ENCODE measurements at regions not wholly inside any gene's neighbourhood (a gene's known extent, or its start where the extent isn't known, plus 50 kb on each side); places are given as distances from the start of the nearest gene placed in this dataset.

DNA sequence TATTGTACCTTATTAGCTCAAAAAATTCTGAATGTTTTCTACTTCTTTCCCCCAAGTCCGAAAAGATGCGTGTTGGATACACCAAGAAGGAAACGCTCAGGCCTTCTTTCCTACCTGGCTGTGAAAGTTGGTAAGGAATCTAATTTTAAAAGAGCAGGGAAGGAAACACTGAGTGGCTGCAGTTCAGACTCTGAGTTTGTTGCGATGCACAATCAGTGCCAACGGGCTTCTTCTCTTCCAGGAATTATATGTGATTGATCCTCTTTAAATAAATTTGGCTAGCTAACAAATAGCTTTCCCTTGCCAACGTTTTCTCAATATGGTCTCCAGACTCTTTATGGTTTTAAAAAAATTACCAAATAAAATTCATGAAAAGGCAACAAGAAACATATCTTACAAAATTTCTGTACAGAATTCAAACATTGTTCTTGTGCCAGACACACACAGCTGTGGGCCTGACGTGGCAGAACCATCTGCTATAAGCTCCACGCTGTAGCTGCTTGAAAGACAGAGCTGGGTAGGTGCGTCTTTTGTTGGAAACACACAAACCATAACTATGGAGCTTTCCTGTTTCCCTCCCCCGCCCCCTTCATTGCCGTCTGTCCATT, 493.1 kb downstream of the ZNF608 start:
- DNase-seq, result no peak

DNA sequence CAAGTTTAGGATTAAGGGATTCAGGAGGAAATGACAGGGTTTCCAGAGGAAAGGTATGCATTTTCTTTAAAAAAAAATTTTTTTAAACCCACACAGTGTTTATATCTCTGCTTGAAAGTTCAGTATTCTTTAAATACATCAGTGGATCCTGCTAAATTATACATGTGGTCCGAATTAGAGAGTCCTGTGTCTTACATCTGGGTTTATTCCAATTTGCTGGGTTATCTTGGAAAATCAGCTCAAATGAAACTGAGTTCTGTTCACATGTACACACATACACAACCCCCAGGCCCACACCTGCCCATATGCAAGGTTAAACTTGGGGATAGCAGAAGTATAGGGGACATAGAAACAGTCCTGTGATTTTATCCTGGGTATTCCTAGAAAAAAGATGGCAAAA, 493.7 kb downstream of the ZNF608 start:
- no peak for DNase-seq

DNA sequence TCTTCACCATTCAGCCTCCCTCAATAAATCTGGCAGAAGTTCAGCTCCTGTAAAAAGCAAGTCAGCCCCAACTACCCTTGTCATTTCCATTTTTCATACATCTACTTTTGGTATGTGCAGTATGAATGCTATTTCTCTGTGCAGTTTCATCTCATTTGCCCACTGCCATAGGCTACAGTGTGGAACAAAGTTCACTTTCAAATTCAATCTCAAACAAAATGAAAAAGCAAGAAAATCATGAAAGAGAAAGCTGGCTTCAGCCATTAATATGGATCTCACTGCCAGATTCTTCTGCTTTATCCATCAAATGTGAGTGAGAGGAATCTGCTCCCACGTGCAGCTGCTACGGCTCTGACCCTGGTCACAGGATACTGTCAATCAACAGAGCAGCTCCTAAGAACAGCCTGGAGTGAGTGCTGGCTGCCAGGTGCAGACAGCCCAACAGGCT, 494.2 kb downstream of the ZNF608 start:
- peak; percentile 46 for DNase-seq

DNA sequence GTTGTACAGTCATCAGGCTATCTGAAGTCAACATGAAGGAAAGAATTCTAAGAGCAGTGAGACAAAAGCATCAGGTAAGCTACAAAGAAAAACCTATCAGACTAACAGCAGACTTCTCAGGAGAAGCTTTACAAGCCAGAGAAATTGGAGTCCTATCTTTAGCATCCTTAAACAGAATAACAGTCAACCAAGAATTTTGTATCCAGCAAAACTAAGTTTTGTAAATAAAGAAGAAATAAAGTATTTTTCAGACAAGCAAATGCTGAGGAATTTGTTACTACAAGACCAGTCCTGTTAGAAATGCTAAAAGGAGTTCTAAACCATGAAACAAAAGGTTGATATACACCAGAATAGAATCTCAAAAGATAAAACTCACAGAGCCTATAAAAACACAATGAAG, 501.2 kb downstream of the ZNF608 start:
- DNase-seq, result no peak

DNA sequence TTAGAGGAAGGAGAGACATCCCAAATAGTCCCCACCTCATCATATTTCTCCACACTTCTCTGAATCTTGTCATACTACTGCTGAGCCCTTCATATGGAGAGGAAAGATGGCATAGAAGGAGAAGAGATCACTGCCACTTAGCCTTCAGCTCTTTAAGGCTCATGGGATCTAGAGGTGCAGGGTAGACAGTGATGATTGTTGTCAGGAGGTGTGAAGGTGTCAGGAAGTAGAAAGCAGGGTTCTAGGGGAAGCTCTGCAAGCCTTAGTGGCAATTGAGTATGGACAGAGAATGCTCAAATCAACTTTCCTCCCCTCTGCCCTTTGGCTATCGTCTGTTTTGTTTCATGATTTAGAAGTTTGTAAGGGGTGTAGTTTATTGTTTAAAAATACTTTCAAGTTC, 505.7 kb downstream of the ZNF608 start:
- no peak for DNase-seq

DNA sequence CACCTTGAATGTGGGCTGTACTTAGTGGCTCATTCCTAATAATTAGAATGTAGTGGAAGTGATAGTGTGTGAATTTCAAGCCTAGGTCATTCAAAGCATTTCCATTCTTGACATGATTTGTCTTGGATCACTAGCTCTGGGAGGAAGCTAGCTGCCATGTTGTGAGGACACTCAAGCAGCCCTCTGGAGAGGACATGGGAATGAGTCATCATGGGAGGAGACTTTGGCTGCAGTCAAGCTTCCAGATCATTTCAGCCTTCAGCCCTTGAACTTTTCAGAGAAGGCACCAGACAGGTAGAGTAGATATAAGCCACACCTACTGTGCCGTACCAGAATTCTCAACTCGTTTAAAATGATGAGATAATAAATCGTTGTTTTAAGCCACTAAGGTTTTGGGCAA, 506.9 kb downstream of the ZNF608 start:
- DNase-seq, result no peak

DNA sequence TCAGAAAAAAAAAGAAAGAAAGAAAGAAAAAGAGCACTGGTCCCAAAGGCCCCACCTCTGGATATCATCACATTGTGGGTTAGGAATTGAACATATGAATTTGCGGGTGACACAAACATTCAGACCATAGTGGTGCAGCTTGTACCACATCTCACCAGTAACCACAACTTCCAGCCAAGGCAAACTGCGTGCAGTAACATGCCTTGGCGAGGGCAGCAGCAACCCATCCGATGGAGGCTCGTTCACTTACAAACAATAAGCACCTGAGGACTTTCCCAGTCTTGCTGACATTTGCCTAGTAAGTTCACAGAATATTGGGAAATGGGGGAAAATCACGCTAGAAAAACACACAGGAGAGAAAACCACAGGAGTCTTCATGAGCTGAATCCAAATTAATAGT, 508.1 kb downstream of the ZNF608 start:
- DNase-seq, result no peak

DNA sequence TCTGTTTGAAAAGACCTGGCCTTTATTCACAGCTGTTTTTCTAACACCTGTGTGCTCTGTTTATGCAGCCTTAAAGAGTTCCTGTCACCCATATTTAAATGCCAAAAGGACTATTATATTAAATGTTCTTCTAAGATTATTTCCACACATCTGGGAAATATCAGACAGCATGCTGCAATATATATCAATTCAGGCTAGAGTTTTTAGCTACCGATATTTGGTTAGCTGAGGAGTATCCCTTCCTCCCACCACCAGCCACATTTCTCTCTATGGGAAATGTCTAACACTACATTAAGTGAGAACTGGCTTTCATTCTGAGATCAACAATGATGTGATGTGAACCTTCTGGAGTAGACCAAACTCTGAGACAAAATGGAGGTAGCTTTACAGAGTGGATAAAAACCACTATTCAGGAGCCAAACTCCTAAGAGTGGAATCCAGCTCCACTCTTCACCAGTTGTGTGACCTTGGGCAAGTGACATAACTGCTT, 509.2 kb downstream of the ZNF608 start:
- no peak for DNase-seq

DNA sequence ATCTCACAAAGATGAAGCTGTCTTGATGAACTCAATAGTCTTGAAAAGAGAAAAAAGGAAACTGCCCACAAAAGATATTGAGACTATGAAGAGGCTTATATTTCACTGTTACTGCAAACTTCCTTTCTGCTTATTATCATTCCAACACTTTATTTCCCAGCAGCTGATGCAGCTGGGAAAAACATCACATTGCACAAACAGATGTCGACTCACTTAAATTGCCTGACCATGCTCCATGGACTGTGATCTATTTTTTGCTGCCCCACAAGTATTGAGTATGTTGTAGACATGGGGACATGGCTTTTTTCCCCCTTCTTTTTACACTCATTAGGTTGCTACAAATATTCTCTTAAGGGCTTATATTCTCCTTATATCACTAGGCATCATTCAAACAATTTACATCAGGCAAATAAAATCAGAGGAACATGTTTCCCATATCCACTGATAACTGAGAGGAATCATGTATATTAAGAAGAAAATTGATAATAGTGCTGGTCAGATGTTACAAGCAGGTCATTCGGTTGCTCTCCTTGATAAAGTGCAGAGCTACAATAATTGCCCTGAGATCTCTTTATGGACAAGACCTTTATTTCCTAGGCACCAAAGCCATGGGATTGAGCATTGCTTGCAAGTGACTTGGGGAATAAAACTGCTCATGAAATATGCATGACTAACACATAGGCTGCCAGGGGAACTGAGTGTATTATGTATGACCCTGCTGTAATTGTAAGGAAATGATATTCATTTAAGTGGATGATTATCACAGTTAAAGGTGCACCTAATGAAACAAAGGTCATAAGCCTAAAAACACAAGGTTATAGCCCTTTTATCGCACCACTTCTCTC, 509.9 kb downstream of the ZNF608 start:
- DNase-seq, result no peak

DNA sequence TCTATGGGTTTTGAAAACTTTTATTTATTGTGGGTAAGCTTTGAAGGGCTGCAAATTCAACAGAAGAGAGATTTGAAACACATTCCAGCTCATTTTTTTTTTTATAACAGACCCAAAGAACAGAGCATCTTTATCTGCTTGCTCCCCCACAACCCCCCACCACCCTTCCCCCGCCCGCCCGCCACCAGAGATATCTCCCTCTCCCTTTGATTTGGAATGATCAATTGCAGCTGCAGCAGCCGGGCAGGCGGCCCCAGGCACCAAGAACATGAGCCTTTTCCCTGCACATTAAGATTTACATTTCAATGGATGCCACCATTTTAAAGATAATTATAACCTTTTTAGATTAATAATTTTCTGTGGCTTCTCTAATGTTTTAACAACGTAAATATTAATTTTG, 510.9 kb downstream of the ZNF608 start:
- no peak for DNase-seq

DNA sequence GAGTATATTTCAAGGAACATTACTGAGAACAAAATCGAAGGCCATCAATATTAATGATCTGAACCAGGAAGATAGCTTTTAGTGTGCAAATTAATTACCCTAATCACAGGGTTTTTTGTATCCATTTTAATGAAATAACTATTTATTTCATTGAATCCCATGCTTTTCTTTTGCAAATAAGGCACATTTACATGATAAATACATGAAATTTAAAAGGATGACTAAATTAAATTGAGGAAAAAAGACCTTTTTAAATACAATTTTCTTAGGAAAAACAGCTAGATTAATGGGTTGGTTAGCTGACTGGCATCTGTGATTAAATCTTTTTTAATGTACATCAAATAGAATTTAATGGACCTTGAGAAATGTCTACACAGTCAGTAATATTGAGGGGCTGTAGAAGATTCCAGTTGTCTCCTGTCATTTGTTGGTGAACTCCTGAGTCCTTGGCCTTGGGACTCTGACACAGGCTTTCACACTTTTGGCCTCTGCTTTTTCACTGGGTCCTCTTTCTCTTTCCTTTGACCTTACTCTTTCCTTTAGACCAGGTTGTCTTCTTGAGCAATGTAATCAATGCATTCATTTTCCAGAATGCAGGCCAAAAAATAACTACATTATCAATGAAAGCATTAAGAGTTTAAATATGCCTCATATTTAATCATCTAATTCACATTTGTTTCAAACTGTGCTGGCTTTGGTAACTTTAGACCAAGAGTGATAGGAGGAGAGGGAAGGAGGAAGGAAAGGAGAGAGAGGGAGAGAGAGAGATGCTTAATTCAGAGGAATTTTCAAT, 511.5 kb downstream of the ZNF608 start:
- no peak for DNase-seq

DNA sequence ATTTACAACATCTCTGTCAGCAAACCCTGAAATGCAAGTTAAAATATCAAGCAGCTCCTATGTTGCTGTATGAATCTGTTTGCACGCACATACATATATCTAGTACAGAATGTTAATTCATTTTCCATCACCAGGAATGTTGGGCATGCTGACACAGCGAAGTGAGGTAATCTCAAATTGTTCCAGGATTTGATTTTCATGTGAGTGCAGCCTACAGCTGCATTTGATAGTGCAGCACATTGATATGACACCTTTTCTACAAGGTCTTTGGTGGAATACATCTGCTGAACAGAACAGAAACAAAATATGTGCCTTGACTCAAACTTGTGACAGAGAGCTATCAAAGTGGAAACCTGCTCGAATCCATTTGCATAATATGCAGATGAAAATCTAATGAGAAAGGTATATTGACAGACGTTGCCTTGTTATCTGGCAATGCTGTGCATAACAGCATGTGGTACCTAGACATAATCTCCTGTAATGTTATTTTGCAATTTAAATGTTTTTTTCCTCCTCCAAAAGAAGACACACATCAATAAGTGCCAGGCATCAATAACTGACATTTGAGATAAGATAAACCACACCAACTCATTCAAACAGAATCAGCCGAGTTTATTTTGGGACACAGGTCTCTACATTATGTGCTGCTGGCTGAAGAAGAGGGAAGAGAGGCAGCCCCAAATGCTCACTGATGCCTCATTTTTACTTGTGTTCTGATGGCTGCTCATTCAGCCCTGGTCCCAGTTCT, 512.2 kb downstream of the ZNF608 start:
- peak; percentile 7 for DNase-seq

DNA sequence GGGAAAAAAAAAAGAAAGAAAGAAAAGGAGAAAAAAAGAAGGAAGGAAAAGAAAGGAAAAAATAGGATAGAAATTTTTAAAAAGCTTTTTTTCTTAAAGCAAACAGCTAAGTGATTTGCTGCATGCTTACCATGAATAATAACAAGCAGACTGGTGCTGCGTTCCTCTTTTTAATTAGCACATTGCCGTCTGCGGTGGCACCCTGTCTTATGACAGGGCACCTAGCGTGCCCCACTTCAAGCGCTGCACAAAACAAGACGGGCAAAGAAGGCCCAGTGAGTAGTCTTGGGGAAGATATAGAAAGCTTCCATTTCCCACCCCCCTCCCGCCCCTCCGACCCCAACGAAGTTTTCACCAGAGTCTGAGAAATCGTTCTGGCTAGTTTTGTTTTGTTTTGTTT, 513.9 kb downstream of the ZNF608 start:
- DNase-seq, result no peak

DNA sequence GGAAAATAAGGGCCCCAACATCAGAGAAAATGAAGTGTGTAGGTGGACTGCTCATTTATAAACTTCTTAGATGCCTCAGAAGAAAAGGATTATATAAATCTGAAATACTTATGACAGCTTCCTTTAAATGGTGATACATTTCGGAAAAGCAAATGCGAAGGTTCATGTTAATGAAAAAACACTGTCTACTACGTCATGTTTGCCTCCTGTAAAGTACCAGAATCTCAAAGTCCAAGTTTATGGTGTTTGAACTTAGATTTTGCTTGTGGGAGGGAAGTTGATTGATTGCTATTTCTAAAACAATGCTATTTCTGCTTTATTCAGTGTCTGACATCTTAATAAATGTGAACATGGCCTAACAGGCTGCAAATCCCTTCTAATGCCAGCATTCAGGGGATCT, 514.6 kb downstream of the ZNF608 start:
- no peak for DNase-seq

DNA sequence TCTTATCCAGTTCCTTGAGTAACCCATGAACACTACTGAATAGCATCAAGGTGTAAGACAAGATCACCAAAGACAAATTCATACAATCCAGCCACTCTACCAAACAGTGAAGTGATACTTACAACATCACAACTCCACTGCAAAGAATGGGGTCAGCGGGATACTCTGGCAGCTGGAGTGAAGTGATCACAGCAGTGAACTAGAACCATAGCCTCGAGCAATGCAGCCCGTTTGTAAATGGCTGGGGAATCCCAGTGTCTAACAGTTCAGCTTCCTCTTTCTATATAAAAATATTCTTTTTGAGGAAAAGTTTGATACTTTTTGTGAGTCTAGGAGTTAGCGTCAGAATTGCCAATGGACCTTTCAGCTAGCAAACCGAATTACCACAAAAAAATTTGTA, 515.2 kb downstream of the ZNF608 start:
- no peak for DNase-seq

DNA sequence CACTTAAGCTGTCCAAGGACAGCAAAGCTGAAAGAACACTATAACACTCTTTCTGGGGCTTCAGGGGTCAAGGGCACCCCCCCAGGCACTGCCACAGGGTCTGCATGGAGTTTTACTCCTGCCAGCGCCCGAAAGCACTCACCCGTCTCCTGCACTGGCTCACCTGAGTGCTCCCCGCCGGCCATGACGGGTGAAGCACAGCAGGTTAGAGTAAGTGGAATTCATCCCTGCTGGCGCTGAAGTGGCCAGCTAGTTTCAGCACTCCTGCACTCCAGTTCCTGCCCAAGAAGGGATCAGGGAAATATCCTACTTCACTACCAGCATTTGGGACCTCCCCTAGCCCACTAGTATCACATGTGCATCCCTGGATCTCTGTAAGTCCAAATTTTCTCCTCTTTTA, 516.0 kb downstream of the ZNF608 start:
- DNase-seq, result no peak

DNA sequence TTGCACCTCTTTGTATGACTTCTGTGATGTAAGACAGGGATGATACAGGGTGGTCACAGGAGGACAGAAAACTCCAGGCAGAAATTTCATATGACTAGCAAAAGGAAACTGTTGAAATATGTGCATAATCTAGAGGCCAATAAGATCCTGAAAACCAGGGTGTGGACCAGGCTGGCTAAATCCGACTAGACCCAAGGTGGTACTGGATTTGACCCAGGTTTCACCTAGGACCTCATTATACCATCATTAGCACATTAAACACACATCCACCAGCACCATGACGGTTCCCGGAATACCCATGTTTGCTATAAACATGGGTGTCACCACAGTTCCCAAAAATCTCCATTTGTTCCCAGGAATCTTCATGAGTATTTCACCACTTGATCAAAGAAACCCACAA, 517.1 kb downstream of the ZNF608 start:
- DNase-seq, result no peak

DNA sequence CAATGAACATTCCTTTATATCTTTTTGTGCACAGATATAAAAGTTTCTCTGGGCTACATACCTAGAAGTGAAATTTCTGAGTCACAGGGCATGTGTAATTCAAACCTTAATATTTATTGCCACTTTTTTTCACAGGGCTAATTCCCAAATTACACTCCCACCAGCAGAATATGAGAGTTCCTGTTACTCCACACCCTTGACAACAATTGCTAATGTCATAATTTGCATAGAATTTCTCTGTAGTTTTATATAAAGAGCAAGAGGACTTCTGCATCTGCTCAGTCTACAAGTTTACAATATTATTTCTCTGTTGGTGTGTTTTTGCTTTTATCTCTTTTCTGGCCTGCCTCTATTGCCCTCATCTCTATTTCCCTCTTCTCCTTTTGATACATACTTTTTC, 518.5 kb downstream of the ZNF608 start:
- DNase-seq, result no peak

DNA sequence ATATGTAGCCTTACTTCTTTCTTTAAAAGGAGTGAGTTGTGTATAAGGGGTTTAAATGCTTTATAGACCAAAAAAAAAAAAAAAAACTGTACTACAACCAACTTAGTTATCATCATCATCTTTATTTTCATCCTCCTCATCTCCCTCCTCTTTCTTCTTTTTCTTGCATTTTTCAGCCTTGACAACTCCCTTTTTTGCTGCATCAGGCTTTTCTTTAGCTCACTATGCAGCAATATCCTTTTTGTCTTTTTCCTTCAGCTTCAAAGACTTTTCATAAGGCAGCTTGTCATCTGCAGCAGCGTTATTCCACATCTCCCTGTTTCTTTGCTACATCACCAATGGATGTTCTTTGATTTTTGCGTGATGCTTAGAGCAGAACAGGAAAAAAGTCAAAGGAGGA, 526.0 kb downstream of the ZNF608 start:
- no peak for DNase-seq

DNA sequence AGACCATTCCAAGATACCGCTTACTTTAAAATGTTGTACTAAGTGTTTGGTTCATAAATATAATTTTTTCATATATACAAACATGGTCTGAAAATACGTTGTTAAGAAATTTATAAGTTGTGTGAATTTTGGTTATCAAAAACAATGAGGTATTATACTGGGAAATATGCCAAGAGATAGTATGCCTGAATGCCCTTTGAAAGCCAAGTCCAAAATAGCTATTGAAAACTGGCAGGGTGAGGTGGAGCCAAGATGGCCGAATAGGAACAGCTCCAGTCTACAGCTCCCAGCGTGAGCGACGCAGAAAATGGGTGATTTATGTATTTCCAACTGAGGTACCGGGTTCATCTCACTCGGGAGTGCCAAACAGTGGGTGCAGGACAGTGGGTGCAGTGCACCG, 533.5 kb downstream of the ZNF608 start:
- peak; percentile 47 for DNase-seq

DNA sequence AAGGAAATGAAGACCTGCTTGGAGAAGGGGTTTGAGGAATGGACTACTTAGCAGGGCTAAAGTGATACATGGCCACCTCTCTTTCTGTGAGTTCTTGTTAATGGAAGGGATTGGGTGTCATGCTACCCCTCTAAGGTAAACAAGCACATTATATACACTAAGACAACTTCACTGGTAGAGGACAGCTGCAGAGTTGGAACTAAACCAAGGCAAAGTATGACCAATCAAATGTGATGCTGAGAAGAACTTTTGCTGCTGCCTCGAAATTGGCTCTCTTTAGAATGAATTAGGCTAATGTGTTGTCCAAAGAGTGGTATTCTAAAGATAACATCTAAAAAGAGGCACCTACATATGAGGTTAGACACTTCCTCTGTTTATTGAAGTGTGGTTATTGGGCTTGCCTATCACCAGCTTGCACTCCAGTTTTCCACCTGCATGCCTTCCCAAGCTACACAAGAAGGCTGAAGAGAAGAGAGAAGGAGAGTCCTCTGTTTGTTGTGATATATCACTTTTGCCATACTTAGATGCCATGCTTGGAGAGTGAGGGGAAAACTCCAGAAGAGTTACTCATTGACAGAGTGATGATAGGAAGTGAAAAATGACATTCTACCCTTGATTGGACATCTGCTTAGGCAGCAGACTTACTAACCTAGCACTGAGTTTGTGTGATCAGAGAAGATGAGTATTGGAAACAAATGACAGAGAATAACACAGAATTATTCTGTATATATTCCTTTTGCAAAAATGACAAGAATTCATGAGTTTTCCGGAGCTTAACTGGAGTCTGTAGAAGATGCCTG, 536.1 kb downstream of the ZNF608 start:
- no peak for DNase-seq

DNA sequence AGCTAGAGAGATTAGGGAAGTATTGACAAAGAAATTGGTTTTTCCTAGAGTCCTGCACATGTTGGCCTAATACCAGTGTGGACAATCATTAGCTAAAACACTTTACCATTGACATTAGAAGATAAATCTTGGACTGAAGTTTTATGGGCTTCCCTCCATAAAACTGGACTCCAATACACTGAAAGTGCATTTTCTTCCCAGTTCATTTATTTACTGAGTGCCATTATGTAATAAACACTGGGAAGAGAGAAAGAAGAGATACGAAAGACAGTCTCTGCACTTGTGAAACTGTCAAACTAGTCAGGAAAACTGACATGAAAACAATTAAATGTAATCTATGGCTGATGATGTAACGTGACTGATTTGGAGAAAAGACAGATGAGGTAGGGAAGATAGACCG, 539.3 kb downstream of the ZNF608 start:
- DNase-seq, result no peak

Data from NCI-H345 (cell line).